Embryonic facial prominence (tissue), 1 donor: ENCODE measurements at regions not wholly inside any gene's neighbourhood (a gene's known extent, or its start where the extent isn't known, plus 50 kb on each side); places are given as distances from the start of the nearest gene placed in this dataset.
"Not testable (repeated sequence)": the region's sequence is repeated elsewhere in the genome, so short reads cannot be mapped to it uniquely, and the experiment has no call there.

Experiments
- DNase-seq: peaks from one replicate; pipeline ENCODE4 v3.0.0-alpha.2; 2016; ENCODE audit errors: extremely low spot score

DNA sequence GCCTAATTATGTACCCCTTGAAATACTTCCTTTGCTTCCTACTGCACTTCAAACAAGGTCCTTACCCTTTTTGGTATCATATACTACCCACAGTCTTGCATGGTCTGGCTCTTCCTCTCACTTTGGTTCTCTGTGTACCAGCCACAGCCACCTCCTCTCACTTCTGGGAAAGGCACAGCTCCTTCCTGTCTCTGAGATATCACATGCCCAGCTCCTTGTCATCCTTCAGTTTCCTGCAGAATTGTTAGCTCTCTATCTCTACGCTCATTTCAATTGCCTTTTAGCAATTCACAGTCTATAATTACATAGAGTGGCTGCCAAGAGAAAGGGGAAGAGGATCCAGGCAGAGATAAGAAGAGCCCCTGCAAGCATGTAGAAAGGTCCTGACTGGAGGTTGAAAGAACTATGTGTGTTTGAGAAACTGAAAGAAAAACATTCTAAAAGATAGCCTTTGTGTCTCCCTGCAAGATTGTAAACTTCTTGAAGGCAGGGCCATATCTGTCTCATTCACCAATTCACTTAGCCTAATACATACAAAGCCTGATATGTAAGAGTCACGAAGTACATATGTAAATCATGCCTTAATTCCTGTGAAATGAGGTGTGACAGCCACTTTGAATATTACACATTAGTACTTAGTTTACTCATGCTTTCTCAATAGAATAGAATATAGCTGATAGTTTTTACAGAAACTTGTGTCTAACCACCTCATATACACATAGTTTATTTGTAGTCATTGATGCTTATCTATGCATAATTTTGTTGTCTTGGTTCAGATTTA, 933.1 kb downstream of the DIAPH3 start:
- DNase-seq, result no peak

DNA sequence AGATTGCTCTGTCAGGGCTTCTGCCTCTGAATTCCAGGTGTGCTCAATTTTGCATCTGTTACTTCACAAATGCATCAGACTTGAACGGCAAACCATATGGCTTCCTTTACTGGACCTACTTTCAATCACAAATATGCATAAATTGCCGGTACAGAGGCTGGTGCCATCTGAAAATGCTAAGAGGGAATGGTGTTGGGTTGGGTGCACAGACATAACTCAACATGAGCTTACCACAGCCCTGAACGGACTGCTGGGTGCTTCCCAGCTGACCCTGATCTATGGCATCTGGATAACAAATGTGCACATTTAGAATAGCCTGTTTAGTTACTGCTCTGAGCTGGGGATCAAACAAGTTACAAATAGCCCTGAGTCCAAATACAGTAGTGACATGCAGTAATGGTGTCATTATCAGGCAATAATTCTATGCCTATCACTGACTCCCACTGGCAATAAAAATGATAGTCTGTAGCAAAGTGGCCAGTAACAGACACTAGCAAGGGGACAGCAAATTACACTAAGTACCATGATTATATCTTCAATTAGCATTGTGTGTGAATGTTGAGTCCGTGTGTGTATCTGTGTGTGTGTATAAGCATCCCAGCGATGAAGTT, 927.3 kb downstream of the DIAPH3 start:
- DNase-seq, result no peak

DNA sequence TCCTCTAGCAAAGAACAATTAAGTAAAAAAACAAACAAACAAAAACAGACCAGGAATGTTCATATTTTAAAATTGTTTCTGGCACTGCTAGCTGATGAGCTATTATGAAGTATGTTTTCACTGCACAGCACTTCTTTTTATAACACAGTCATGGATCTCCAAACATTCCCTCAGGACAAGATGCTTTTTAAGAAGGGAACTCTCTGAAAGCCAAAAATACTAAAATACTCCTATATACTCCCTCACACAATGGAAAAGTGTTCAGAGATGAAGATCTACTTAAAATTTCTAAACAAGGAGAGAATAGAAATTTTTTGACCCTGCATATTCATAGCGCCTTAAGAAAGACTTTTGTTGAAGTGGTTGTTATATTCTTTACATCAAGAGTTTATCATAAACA, 926.8 kb downstream of the DIAPH3 start:
- DNase-seq, result no peak

DNA sequence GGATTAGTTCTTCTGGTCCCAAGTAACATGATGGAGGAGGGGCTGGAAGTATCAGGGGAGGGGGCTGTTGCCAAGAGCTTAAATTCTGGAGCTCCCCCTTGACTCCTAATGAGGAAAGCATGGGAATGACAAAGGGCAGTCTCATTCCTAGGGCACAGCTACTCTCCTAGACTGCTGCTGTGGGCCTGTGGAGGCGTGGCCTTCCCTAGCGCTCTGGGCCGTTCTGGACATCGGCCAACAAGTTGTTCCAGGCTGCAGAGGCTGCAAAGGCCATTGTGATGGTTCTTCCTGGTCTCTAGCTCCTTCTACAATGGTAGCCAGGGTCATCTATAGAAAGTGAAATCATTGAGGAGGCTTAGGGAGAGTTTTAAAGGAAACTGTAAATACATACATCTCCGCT, 916.6 kb downstream of the DIAPH3 start:
- DNase-seq, result no peak

DNA sequence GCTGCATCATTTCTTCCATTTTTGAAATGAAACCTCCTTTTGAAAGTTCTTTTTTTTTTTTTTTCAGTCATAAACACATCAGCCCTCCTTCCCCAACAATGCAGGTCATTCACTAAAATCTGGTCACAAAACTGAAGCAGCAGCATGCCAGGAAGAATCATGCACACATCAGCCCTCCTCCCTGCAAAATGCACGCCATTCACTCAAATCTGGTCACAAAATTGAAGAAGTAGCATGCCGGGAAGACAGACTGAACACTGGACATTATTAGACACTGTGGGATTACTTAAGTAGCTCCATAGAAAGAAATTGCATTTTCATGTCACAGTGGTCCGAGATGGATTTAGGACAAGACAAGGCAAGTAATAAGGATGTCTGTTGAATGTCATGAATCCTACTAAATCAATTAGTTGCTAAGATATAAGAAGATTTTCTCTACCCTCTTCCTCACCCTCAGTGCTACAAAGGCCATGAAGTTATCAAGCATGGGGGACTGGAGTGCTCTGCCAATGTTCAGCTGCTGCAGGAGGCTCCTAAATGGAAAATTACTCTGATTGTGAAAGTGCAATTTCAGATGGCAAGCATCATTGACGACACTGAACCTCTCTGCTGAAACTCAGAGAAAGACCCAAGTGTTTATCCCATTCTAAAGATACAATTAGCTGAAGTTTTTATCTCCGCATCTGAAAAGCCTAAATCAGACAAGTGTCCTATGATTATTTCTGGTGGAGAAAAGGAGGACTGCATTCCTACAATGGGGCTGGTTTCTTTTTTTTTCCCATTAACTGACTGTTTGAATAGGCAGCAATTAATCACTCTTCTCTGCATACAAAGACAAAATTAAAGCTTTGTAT, 913.2 kb downstream of the DIAPH3 start:
- no peak for DNase-seq

DNA sequence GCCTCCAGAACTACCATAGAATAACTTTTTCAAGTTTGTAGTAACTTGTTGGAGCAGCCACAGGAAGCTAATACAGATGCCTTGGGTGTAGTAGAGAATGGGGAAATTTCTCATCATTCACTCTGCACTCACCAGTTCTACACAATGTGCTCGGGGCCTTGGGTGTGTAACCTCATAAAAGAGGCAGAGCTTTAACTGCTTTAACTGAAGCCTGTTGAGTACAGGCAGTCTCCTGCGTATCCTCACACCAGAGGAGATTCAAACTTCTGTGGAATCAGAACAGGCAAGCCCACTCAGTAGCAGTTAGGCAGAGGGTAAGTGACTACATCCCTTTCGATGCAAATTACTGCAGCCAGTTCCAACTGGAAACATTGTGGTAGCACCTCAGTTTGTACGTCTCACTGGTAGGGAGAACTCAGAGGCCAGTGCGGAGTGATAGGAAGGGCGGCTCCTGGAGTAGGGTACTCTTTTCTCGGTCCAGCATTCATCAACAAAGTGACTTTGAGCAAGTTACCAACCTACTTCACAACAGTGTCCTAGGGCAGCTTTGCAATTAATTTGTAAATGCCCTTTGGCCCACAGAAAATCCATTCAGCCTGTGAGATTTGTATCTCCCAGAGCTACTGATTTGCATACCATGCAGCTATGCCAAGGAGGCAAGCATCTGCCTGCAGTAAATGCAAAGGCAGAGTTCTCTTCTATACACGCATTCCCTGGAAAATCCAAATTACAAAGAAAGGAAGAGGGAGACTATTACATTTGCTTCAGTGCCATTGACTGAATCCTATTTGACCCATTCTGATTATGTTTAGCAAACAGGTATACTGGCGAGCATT, 904.3 kb downstream of the DIAPH3 start:
- DNase-seq, result no peak

DNA sequence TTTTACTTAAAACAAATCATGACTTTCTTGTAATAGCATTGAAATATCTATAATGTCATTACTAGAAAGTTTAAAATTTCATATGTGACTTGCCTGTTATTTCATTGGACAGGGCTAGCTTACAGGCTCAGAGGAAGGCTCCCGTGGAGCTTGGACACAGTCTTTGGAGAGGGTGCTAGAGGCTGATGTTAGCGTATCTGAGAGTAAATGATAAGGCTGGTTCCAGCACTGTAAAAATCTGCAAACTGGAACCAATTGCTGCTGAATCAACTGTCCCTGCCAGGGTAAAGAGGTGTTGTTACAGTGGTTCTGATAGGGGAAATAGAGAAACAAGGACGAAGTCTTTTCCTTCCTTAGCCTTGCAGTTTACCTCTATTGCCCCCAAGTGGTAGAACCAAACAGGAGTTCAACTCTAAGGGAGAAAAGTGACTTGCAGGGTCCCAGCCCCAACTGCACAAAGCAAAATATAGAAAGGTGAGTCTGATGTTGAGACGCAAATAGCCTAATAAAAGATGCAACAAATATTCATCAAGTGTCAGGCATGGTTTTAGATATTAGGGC, 901.7 kb downstream of the DIAPH3 start:
- DNase-seq, result no peak

DNA sequence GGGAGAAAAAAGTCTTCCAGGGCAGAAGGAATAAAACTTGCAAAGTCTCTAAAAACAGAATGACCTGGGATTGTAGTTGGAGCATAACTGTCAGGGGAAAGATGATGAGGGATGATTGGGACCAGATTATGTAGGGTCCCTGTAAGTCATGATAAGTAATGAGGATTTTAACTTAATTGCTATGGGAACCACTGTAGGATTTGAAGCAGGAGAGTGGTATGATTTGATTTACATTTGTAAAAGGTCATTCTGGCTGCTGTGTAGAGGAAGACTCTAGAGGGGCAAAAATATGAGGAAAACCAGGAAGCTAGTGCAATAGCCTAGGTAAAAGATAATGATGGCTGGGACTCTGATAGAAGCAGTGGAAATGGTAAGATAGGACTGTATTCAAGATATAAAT, 900.2 kb downstream of the DIAPH3 start:
- DNase-seq, result no peak

DNA sequence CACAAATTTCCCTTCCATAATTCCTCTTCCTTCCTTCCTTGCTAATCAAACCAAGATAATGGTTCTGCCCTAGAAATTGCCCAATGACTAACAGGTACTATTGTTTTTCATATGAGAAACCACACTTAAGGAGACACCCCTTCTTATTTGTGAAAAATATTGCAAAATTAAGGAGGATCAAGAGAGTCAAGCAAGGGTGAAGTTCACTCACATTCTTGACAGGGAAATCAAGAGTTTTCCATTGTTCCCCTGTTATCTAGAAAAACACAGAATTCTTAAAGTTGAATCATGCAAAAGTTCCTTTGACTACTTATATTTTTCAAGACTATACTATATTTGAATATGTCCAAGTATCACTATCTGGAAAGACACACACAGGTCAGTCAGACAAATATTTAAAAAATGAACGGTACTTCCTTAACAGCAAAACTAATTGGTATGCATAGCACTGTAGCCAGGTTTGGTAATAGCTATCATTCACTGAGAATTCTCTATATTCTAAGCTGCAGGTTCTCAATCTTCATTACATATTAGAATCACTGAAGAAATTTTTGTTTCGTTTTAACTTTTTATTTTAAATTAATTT, 897.2 kb downstream of the DIAPH3 start:
- no peak for DNase-seq

DNA sequence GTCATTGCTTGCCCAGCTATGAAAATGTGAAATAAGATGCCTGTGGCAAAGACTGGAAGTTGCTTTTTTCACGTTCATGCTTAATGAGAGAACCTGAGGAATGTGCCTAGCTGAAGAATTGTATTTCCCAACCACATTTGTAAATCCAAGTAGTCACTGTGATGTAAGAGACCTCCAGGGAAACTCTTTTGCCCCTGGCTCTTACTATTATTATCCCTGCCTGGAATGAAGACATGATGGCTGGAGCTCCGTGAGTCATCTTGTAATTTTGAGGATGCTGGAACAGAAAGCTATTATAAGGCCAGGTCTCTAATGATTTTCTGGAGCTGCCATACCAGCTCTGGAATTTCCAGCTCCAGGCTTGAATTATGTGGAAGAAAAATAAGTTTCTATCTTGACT, 894.3 kb downstream of the DIAPH3 start:
- DNase-seq, result no peak

DNA sequence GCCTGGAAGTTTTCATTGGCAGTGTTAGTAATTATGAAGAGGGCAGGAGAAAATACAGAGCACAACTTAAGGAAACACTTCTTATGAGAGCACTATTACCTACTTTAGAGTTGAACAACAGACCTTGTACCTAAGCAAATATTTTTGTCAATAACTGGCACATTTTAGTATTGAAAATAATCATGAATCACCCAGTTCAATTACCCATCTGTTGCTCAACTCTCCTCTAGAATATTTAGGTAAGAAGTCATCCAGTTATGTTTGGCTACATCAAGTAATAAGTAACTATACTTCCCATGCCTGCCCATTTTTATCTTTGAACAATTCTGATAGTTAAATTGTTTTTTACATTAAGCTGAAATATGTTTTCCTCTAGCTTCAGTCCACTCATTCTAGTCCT, 893.4 kb downstream of the DIAPH3 start:
- no peak for DNase-seq

DNA sequence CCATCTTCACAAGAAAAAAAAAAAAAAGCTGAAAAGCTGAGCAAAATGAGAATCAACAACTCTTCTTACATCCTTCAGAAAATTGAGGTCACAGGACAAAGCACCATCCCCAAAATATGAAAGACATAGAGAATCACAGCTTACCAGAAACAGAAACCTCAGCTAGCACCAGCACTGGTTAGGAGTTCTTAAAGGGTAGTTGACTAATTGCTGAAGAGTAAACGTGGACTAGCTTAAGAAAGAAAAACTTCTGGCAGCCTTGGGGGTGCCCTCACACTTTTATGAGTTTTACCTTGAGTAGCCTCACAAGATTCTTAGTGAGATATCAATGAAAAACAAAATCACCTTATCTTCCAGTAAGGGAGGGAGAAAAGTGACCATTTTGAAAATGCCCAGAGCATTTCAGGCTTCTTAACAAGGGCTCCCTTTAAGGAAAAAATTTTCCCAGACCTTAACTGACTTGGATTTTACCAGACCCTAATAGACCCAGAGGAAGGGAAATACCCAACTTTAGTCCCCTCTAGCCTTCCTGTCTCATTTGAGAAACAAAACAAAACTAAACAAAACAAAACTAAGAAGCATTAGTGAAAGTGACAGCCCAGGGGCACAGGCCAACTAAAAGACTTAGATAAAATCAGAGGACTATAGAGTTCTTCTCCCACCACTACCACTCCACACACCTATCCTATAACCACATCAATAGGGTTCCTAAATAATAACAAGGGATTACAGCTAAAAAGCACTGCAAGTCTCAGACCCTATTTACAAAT, 888.6 kb downstream of the DIAPH3 start:
- no peak for DNase-seq

DNA sequence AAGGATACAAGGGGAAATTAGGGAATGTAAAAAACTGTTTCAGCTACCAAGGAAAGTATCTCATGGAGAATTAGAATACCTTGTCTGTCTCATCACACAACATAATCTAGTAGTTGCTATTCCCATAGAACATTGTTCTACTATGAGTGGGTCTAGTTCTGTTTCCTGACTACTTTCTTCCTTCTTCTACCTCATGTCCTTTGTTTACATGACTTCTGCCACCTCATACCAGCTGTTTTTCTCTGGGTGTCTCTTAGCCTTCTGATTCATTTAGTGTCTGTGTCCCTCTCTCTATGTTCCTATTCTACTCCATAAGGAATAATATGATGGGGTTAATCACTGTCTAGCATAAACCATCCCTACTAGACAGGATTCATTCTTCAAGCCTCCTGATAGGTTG, 887.3 kb downstream of the DIAPH3 start:
- no peak for DNase-seq

DNA sequence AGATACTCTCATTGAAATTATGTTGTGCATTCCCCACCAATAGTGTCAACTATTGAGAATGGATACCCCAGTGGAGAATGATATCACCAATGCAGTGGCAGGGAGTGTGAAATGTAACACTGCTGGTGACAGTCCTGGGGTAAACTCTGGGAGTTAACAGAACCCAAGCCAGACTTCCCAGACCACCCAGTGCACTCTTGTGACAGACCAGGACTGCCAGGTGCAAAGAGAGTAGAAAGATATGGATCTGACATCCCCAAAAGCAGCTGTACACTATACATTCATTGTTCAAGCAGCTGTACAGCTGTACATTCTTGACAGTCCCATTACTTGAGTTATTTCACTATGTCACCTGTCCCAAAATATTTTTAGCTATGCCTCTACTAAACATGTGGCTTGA, 886.6 kb downstream of the DIAPH3 start:
- no peak for DNase-seq

DNA sequence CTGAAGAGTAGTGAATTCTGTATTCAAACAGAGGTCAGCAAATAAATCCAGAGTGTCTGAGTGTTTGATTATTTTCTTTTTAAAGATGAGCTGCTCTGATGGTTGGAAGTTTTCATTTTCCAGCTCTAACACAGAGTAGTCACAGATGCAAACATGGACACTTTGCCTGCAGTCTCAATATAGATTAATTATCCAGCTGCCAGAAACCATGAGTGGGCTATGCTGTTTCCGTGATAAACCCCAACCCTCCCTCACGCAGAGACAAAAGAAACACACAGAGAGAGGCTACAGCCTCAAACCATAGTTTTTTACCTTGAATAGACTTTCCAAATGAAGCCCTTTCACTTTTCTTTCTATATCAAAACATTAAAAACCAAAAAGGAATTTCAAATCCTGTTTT, 884.7 kb downstream of the DIAPH3 start:
- no peak for DNase-seq

DNA sequence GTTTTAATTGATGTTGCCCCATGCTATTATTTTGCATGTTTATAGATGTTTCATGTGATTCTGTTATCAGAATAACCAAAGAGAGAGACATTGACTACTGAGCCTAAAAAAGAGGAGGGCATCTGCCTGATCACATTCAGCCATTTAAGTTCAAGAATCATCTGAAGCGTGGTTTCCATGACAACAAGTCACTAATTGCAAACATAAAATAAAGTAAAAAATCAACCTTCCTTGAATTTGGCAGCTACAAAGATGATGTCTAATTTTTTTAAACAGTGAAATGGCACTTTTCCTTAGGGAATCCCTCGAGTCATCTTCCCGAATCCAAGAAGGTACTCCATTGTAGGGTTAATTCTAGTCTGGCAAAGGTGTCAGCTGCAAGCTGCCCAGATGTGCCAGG, 884.2 kb downstream of the DIAPH3 start:
- DNase-seq, result no peak

DNA sequence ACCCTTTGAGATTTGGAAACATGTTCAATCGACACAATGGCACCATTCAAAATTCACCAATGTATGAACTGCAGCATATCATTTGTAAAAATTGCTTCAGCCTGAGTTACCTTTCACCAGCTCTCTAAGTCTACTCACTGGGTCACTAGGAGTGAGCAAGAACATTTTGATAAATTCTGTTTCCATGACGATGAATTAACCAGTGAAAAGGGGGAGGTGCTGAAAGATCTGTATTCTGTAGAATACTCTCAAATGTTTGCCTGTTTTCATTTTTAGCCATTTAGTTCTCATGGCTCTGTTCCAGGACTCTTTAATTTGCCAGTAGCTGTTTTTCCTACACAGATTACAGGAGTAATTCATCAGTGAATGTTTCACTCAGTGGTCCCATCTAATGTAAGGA, 883.4 kb downstream of the DIAPH3 start:
- DNase-seq, result no peak

DNA sequence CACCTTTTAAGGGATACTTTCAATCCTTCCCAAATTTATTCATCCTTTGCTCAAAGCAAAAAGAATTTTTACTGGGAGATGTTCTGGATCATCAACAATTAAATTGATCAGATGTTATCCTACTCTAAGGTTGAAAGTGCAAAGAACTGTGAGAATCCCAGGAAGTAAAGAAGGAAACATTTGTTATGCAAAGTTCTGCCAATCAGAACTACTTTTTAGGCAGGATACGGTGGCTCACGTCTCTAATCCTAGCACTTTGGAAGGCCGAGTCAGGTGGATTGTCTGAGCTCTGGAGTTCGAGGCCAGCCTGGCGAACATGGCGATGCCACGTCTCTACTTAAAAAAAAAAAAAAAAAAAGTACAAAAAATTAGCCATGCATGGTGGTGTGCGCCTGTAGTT, 882.3 kb downstream of the DIAPH3 start:
- no peak for DNase-seq

DNA sequence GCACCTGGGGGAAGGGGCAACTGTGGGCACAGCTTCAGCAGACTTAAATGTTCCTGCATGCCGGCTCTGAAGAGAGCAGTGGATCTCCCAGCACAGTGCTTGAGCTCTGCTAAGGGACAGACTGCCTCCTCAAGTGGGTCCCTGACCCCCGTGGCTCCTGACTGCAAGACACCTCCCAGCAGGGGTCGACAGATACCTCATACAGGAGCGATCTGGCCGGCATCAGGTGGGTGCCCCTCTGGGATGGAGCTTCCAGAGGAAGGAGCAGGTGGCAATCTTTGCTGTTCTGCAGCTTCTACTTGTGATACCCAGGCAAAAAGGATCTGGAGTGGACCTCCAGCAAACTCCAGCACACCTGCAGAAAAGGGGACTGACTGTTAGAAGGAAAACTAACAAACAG, 871.5 kb downstream of the DIAPH3 start:
- not testable (repeated sequence) for DNase-seq

DNA sequence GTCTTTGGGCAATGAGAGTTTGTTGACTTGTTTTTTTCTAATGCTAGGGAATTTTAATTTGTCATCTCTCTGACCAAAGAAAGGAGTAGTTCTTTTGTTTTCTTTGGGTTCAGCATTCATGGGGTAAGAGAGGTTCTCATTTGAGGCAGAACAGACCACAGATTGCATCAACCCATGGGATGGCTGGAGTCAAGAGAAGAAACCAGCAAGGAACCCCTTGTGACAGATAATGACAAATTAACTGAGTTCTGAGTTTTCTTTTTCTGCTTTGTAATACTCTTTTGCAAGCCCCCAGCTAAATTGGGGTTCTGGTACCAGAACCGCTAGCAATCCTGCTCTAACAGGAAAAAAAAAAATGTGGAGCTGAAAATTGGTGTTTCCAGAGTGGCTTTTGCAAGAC, 864.1 kb downstream of the DIAPH3 start:
- DNase-seq, result no peak
